Colonic mucosa (tissue), 4 donors: ENCODE measurements at regions not wholly inside any gene's neighbourhood (a gene's known extent, or its start where the extent isn't known, plus 50 kb on each side); places are given as distances from the start of the nearest gene placed in this dataset.

ENCODE experiments used
- DNase-seq: peaks from one replicate; pipeline ENCODE4 v3.0.0-alpha.2; 2020
- H3K27ac ChIP-seq: fragments of 200-600 bp; one replicate; pipeline ENCODE4 v1.8.0; 2021
- H3K27me3 ChIP-seq: fragments of 200-600 bp; one replicate; pipeline ENCODE4 v1.8.0; 2021
- H3K36me3 ChIP-seq: fragments of 200-600 bp; one replicate; pipeline ENCODE4 v1.8.0; 2021
- H3K4me1 ChIP-seq: fragments of 200-600 bp; one replicate; pipeline ENCODE4 v1.8.0; 2021; ENCODE audit warnings: mild to moderate bottlenecking
- H3K4me3 ChIP-seq: fragments of 200-600 bp; one replicate; pipeline ENCODE4 v1.8.0; 2021
- H3K9ac ChIP-seq, 2 donors: one replicate each; pipeline ENCODE4 v1.7.0; 2013; ENCODE audit warnings: control low read depth in 2 of 2, low read depth in 2 of 2, low read length in 2 of 2
- H3K9me3 ChIP-seq: fragments of 200-600 bp; one replicate; pipeline ENCODE4 v1.8.0; 2021
- intact Hi-C: fragments of 100-400 bp; cut with DNase I; formaldehyde crosslinking; loops from one replicate; pipeline ENCODE4 v1.14.1; 2022
- TF ChIP-seq, protein P1 (sequence below): fragments of 200-600 bp; IDR thresholded peaks from one replicate; pipeline ENCODE4 v1.8.0; 2022; ENCODE audit warnings: antibody characterized with exemption, mild to moderate bottlenecking
- donor health status: healthy.
- donor health status: DM: no; HTN: no; CAD: no.
- donor health status: DM: no; HTN: no; CAD: no.

DNA sequence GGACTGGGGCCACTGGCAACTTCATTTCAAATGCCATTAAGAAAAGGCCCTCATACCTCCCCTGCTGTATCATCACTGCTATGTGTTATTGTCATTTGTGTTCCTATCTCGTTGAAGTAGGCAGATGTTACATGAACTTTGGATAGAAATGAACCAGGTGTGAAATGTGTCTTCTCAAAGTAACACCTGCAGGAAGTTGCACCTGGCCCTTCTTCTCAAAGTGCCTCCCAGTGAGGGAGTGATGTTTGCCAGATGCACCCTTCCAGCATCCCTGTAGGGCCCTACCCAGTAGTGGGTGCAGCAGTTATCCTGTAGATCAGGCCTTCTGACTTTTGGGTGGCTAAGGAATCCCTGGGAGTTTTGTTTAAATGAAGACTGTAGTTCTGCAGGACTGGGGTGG, 197.7 kb upstream of the CTNNB1 start:
- DNase-seq: no peak
- no peak overlapping the region for H3K27ac ChIP-seq
- no peaks in the 10 kb centered on the region for H3K36me3 ChIP-seq
- TF ChIP-seq, protein P1, sequence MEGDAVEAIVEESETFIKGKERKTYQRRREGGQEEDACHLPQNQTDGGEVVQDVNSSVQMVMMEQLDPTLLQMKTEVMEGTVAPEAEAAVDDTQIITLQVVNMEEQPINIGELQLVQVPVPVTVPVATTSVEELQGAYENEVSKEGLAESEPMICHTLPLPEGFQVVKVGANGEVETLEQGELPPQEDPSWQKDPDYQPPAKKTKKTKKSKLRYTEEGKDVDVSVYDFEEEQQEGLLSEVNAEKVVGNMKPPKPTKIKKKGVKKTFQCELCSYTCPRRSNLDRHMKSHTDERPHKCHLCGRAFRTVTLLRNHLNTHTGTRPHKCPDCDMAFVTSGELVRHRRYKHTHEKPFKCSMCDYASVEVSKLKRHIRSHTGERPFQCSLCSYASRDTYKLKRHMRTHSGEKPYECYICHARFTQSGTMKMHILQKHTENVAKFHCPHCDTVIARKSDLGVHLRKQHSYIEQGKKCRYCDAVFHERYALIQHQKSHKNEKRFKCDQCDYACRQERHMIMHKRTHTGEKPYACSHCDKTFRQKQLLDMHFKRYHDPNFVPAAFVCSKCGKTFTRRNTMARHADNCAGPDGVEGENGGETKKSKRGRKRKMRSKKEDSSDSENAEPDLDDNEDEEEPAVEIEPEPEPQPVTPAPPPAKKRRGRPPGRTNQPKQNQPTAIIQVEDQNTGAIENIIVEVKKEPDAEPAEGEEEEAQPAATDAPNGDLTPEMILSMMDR: no peak
- intact Hi-C loops: no loop called here
- H3K4me1 ChIP-seq: no peaks in the 10 kb centered on the region
- no peak overlapping the region for H3K9ac ChIP-seq
- H3K4me3 ChIP-seq: no peak overlapping the region
- H3K27me3 ChIP-seq: no peaks in the 10 kb centered on the region
- H3K9me3 ChIP-seq: no peaks in the 10 kb centered on the region

DNA sequence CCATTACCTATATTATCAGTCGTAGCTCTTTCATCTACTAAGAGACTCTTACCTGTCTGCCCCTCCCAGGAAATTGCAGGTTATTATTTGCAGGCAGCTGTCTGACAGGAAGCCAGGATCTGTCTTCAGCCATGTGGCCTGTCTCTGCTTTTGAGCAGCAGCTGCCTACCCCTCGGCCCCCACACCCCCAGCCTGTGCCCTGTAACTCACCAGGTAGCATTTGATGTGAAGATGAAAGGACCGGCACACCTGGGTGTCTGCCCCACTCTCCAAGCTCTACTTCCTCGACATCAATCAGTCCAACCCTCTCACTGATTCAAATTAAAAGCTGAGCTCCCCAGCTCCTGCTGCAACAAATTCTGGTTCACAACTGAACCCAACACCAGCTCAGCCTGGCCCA, 197.2 kb upstream of the CTNNB1 start:
- H3K27ac ChIP-seq: no peak overlapping the region
- H3K4me1 ChIP-seq: no peaks in the 10 kb centered on the region
- H3K36me3 ChIP-seq: no peaks in the 10 kb centered on the region
- H3K4me3 ChIP-seq: no peak overlapping the region
- H3K27me3 ChIP-seq: no peaks in the 10 kb centered on the region
- H3K9ac ChIP-seq: no peak overlapping the region
- H3K9me3 ChIP-seq: no peaks in the 10 kb centered on the region
- TF ChIP-seq, protein P1: no peak
- intact Hi-C loops: no loop called here
- DNase-seq: no peak

DNA sequence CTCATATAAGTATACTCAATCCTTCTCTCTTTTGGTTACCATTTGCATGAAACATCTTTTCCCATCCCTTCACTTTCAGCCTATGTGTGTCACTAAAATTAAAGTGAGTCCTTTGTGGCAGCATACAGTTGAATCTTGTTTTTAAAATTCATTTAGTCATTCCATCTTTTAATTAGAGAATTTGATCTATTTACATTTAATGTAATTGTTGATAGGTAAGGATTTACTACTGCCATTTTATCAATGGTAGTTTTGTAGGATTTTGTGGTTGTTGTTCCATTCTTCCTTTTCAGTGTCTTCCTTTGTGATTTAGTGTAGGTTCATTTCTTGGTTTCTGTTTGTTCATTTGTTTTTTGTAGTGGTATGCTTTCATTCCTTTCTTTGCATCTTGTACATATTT, 191.9 kb upstream of the CTNNB1 start:
- Histone ChIP-seq H3K27me3 (no peaks in the 10 kb centered on the region), H3K36me3 (no peaks in the 10 kb centered on the region), H3K4me1 (no peaks in the 10 kb centered on the region), H3K9ac (no peak overlapping the region), H3K9me3 (no peaks in the 10 kb centered on the region), H3K4me3 (no peak overlapping the region), H3K27ac (no peak overlapping the region)
- intact Hi-C loops: no loop called here
- TF ChIP-seq, protein P1: no peak
- no peak for DNase-seq

DNA sequence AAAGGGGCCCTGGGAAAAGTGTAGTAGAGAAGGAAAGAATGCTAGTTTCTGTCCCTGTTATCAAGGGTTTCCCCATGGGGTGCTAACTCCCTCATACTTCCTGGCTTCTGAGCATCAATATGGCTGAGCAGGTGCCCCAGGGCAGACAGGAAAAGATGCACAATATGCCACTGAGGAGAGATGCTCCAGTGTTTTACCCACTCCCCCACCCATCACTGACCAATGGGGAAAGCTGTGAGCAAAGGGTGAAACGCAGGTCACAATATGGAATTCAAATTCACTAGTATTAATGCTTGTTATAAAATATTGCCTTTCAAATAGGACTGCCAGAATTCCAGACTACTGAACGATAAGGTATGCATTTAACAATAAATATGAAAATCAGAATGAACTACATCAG, 187.5 kb upstream of the CTNNB1 start:
- H3K9ac ChIP-seq: no peak overlapping the region
- no peaks in the 10 kb centered on the region for H3K27me3 ChIP-seq
- H3K36me3 ChIP-seq: no peaks in the 10 kb centered on the region
- H3K9me3 ChIP-seq: no peaks in the 10 kb centered on the region
- H3K4me3 ChIP-seq: no peak overlapping the region
- intact Hi-C loops: no loop called here
- TF ChIP-seq, protein P1: no peak
- DNase-seq: no peak
- H3K4me1 ChIP-seq: no peaks in the 10 kb centered on the region
- H3K27ac ChIP-seq: no peak overlapping the region

DNA sequence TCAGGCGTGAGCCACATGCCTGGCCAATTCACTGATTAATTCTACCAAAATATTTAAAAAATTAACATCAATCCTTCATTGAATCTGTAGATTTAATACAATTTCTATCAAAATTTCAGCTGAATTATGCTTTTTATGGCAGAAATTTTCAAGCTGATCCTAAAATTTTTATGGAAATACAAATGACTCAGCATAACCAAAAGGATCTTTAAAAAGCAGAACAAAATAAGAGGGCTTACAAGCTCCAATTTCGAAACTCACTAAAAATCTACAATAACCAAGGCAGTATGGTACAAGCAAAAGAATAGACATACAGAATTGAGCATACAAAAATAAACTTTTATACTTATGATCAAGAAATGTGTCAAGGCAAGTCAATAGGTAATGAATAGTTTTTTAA, 180.4 kb upstream of the CTNNB1 start:
- no peaks in the 10 kb centered on the region for H3K36me3 ChIP-seq
- no peaks in the 10 kb centered on the region for H3K27me3 ChIP-seq
- no peak for DNase-seq
- no peak overlapping the region for H3K9ac ChIP-seq
- intact Hi-C loops: no loop called here
- no peaks in the 10 kb centered on the region for H3K9me3 ChIP-seq
- no peak overlapping the region for H3K27ac ChIP-seq
- TF ChIP-seq, protein P1: no peak
- H3K4me1 ChIP-seq: no peaks in the 10 kb centered on the region
- H3K4me3 ChIP-seq: no peak overlapping the region
